ENCODE measurements at regions not wholly inside any gene's neighbourhood (a gene's known extent, or its start where the extent isn't known, plus 50 kb on each side); places are given as distances from the start of the nearest gene placed in this dataset.
"Not testable (repeated sequence)": the region's sequence is repeated elsewhere in the genome, so short reads cannot be mapped to it uniquely, and the experiment has no call there.

GRCh38 chr4:155468282-155468681, 91.5 kb upstream of the MAP9 start:
- TF ChIP-seq CTCF (IDR thresholded peaks at IDR 0.05; ENCODE audit: insufficient read depth, low read depth, low read length), result no peak
- no peak overlapping the region for H3K4me3 ChIP-seq (ENCODE audit: low read depth, low read length)
- DNase-seq (ENCODE audit: low read depth), result no peak

GRCh38 chr4:155450676-155451075, 73.9 kb upstream of the MAP9 start:
- TF ChIP-seq CTCF (IDR thresholded peaks at IDR 0.05; ENCODE audit: insufficient read depth, low read depth, low read length), result no peak
- DNase-seq (ENCODE audit: low read depth), result no peak
- H3K4me3 ChIP-seq (ENCODE audit: low read depth, low read length), result no peak overlapping the region

- no peak overlapping the region for H3K4me3 ChIP-seq (ENCODE audit: low read depth, low read length)
- TF ChIP-seq CTCF (IDR thresholded peaks at IDR 0.05; ENCODE audit: insufficient read depth, low read depth, low read length), result no peak
- no peak for DNase-seq (ENCODE audit: low read depth)
Measured at GRCh38 chr4:155445306-155445705, 68.5 kb upstream of the MAP9 start.

GRCh38 chr4:155444721-155445120, 68.0 kb upstream of the MAP9 start:
- TF ChIP-seq CTCF (IDR thresholded peaks at IDR 0.05; ENCODE audit: insufficient read depth, low read depth, low read length), result no peak
- H3K4me3 ChIP-seq (ENCODE audit: low read depth, low read length), result no peak overlapping the region
- DNase-seq (ENCODE audit: low read depth), result no peak

GRCh38 chr4:155442267-155443105, 65.7 kb upstream of the MAP9 start:
- no peak overlapping the region for H3K4me3 ChIP-seq (ENCODE audit: low read depth, low read length)
- peak; percentile 72 for DNase-seq (ENCODE audit: low read depth)
- TF ChIP-seq CTCF (IDR thresholded peaks at IDR 0.05; ENCODE audit: insufficient read depth, low read depth, low read length), result peak; percentile 97

GRCh38 chr4:155441475-155441874, 64.7 kb upstream of the MAP9 start:
- no peak overlapping the region for H3K4me3 ChIP-seq (ENCODE audit: low read depth, low read length)
- TF ChIP-seq CTCF (IDR thresholded peaks at IDR 0.05; ENCODE audit: insufficient read depth, low read depth, low read length), result no peak
- DNase-seq (ENCODE audit: low read depth), result no peak

- H3K4me3 ChIP-seq (ENCODE audit: low read depth, low read length); DNase-seq (ENCODE audit: low read depth): not testable (repeated sequence)
Measured at GRCh38 chr4:155439760-155440159, 63.0 kb upstream of the MAP9 start.
